ENCODE measurements at regions not wholly inside any gene's neighbourhood (a gene's known extent, or its start where the extent isn't known, plus 50 kb on each side); places are given as distances from the start of the nearest gene placed in this dataset.

- FAIRE-seq (no peak), DNase-seq (ENCODE audit: insufficient read length, low spot score) (no peak)
- TF ChIP-seq POLR2AphosphoS5 (IDR thresholded peaks at IDR 0.05; ENCODE audit: low read depth, low read length) = no peak
- TF ChIP-seq SPI1 (IDR thresholded peaks at IDR 0.05; ENCODE audit: low read depth, low read length) = no peak
- no peak for TF ChIP-seq TAF1 (IDR thresholded peaks at IDR 0.05; ENCODE audit: low read depth, low read length)
- no peak for TF ChIP-seq PAX5 (IDR thresholded peaks at IDR 0.05; ENCODE audit: insufficient read depth, low read length, severe bottlenecking)
- no peak for TF ChIP-seq POU2F2 (IDR thresholded peaks at IDR 0.05; ENCODE audit: low read depth, low read length)
- TF ChIP-seq POLR2A (IDR thresholded peaks at IDR 0.05; ENCODE audit: low read depth, low read length) = no peak
Observed at GRCh38 chr10:108434559-108435252, 1270.2 kb upstream of the SORCS1 start.

- no peak for FAIRE-seq
- TF ChIP-seq POLR2A (IDR thresholded peaks at IDR 0.05; ENCODE audit: low read depth, low read length) (no peak), SPI1 (IDR thresholded peaks at IDR 0.05; ENCODE audit: low read depth, low read length) (no peak), POU2F2 (IDR thresholded peaks at IDR 0.05; ENCODE audit: low read depth, low read length) (no peak), POLR2AphosphoS5 (IDR thresholded peaks at IDR 0.05; ENCODE audit: low read depth, low read length) (no peak), TAF1 (IDR thresholded peaks at IDR 0.05; ENCODE audit: low read depth, low read length) (no peak), PAX5 (IDR thresholded peaks at IDR 0.05; ENCODE audit: insufficient read depth, low read length, severe bottlenecking) (no peak)
- DNase-seq (ENCODE audit: insufficient read length, low spot score) = no peak
Observed at GRCh38 chr10:108427146-108427545, 1262.6 kb upstream of the SORCS1 start.

DNA sequence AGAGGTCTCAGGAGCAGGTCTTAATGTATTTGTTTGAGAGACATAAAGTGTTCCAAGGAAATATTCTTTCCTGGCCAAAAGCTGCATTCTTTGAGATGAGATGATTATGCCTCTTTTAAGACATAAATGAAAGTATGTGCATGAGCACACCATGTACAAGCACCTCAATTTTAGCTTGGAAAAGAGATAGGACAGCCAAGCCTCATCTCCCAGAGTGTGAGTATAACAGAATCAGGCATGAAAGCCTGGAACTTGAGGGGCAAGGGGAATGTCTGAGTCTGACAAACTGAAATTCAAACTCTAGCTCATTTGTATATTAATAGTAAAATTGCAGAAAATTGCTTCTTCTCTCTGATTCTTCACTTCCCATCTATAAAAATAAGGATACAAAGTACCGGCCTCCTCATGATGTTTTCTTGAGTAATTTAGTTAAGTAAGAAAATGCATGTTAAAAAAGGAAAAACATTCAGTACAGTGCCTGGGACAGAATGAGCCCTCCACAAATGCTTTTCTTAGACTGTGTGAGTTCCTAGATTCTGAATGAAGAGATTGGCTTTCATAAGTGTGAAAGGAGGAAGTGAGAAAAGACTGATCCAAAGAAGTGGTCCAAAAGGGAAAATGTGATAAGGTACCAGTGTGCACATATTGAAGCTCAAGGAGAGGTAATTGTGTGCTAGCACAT is 1260.9 kb upstream of the SORCS1 start:
- 0 out of 2 replicates have a peak, but pooled peaks have one; percentile 5 for TF ChIP-seq SPI1 (IDR thresholded peaks at IDR 0.05; ENCODE audit: low read depth, low read length)
- TF ChIP-seq TAF1 (IDR thresholded peaks at IDR 0.05; ENCODE audit: low read depth, low read length) = no peak
- no peak for DNase-seq (ENCODE audit: insufficient read length, low spot score)
- FAIRE-seq = no peak

- DNase-seq (ENCODE audit: insufficient read length, low spot score) (no peak), FAIRE-seq (no peak)
- no peak for TF ChIP-seq PAX5 (IDR thresholded peaks at IDR 0.05; ENCODE audit: insufficient read depth, low read length, severe bottlenecking)
- TF ChIP-seq TAF1 (IDR thresholded peaks at IDR 0.05; ENCODE audit: low read depth, low read length) = no peak
- TF ChIP-seq POLR2A (IDR thresholded peaks at IDR 0.05; ENCODE audit: low read depth, low read length) = no peak
- no peak for TF ChIP-seq POLR2AphosphoS5 (IDR thresholded peaks at IDR 0.05; ENCODE audit: low read depth, low read length)
- no peak for TF ChIP-seq POU2F2 (IDR thresholded peaks at IDR 0.05; ENCODE audit: low read depth, low read length)
- TF ChIP-seq SPI1 (IDR thresholded peaks at IDR 0.05; ENCODE audit: low read depth, low read length) = no peak
Observed at GRCh38 chr10:108424656-108425055, 1260.2 kb upstream of the SORCS1 start.

GRCh38 chr10:108422286-108422685 is 1257.8 kb upstream of the SORCS1 start:
- no peak for DNase-seq (ENCODE audit: insufficient read length, low spot score)
- TF ChIP-seq SPI1 (IDR thresholded peaks at IDR 0.05; ENCODE audit: low read depth, low read length) (no peak), POLR2A (IDR thresholded peaks at IDR 0.05; ENCODE audit: low read depth, low read length) (no peak), PAX5 (IDR thresholded peaks at IDR 0.05; ENCODE audit: insufficient read depth, low read length, severe bottlenecking) (no peak), TAF1 (IDR thresholded peaks at IDR 0.05; ENCODE audit: low read depth, low read length) (no peak), POU2F2 (IDR thresholded peaks at IDR 0.05; ENCODE audit: low read depth, low read length) (no peak), POLR2AphosphoS5 (IDR thresholded peaks at IDR 0.05; ENCODE audit: low read depth, low read length) (no peak)
- no peak for FAIRE-seq

DNA sequence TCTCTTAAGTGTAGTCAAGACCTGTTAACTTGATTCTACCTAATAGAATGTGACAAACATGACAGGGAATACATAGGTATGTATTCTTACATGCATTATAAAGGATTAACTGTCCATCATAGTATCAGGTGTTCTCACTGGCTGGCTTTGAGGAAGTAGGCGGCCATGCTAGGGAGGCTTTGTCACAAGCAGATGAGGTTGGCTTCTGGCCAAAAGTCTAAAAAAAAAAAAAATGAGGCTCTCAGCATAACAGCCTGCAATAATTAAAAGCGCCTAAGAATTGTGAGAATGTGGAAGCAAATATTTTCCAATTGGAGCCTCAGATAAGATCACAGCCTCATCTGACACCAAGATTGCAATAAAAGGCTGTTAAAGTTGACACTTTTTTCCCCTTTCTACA is 1256.8 kb upstream of the SORCS1 start:
- DNase-seq (ENCODE audit: insufficient read length, low spot score) (no peak), FAIRE-seq (no peak)
- TF ChIP-seq POU2F2 (IDR thresholded peaks at IDR 0.05; ENCODE audit: low read depth, low read length) = no peak

DNA sequence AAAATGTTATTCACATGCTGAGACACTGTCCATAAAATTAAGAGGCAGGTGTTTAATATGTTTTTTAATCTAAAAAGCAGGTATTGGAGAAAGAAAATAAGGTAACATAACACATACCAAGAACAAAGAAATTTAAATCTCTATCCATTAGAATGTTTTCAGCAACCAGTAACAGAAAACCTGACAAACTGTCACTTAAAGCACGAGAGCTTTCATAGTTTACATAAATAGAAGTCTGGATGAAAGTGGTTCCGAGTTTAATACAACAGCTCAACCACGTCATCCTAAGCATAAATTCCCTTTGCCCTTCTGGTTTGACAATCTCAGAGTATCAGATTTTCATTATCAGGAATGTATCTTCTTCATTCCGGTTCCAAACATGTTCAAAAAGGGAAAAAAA is 1249.4 kb upstream of the SORCS1 start:
- FAIRE-seq (no peak), DNase-seq (ENCODE audit: insufficient read length, low spot score) (no peak)
- TF ChIP-seq POLR2AphosphoS5 (IDR thresholded peaks at IDR 0.05; ENCODE audit: low read depth, low read length) = no peak
- TF ChIP-seq POU2F2 (IDR thresholded peaks at IDR 0.05; ENCODE audit: low read depth, low read length) = no peak
- TF ChIP-seq POLR2A (IDR thresholded peaks at IDR 0.05; ENCODE audit: low read depth, low read length) = no peak

DNA sequence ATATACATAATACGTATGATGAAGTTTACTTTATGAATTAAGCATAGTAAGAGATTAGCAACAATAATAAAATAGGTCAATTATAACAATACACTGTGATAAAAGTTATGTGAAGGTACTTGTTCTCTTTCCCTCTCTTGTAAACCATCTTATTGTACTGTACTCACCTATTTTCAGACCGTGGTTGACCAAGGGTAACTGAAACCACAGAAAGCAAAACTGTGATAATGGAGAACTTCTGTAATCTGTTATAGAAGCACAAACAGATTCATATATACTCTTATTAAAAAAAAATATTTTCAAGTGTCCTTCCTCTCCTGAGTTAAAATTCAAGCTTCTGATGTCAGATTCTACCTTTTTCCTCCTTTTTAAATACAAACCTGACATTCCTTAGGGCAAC is 1247.8 kb upstream of the SORCS1 start:
- FAIRE-seq (no peak), DNase-seq (ENCODE audit: insufficient read length, low spot score) (no peak)
- TF ChIP-seq PAX5 (IDR thresholded peaks at IDR 0.05; ENCODE audit: insufficient read depth, low read length, severe bottlenecking) = no peak
- TF ChIP-seq TAF1 (IDR thresholded peaks at IDR 0.05; ENCODE audit: low read depth, low read length) = no peak
- TF ChIP-seq POLR2A (IDR thresholded peaks at IDR 0.05; ENCODE audit: low read depth, low read length) = no peak
- TF ChIP-seq SPI1 (IDR thresholded peaks at IDR 0.05; ENCODE audit: low read depth, low read length) = no peak
- TF ChIP-seq POU2F2 (IDR thresholded peaks at IDR 0.05; ENCODE audit: low read depth, low read length) = no peak

DNA sequence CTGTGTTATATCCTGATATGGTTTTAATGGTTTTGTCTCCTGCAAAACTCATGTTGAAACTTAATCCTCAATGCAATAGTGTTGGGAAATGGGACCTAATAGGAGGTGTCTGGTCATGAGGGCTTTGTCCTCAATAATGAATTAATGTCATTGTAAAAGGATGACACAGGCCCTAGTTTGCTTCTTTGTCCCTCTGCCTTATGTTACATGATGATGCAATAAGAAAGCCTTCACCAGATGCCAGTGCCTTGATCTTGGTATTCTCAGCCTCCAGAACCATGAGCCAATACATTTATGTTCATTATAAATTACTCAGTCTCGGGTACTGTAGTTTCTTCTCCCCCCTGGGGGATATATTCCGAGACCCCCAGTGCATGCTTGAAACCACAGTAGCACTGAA is 1247.4 kb upstream of the SORCS1 start:
- no peak for DNase-seq (ENCODE audit: insufficient read length, low spot score)
- TF ChIP-seq POLR2AphosphoS5 (IDR thresholded peaks at IDR 0.05; ENCODE audit: low read depth, low read length) = no peak
- TF ChIP-seq POLR2A (IDR thresholded peaks at IDR 0.05; ENCODE audit: low read depth, low read length) = no peak
- no peak for TF ChIP-seq PAX5 (IDR thresholded peaks at IDR 0.05; ENCODE audit: insufficient read depth, low read length, severe bottlenecking)
- no peak for TF ChIP-seq TAF1 (IDR thresholded peaks at IDR 0.05; ENCODE audit: low read depth, low read length)
- no peak for TF ChIP-seq SPI1 (IDR thresholded peaks at IDR 0.05; ENCODE audit: low read depth, low read length)
- no peak for TF ChIP-seq POU2F2 (IDR thresholded peaks at IDR 0.05; ENCODE audit: low read depth, low read length)
- FAIRE-seq = no peak

- no peak for TF ChIP-seq POU2F2 (IDR thresholded peaks at IDR 0.05; ENCODE audit: low read depth, low read length)
- no peak for TF ChIP-seq TAF1 (IDR thresholded peaks at IDR 0.05; ENCODE audit: low read depth, low read length)
- no peak for TF ChIP-seq POLR2AphosphoS5 (IDR thresholded peaks at IDR 0.05; ENCODE audit: low read depth, low read length)
- TF ChIP-seq POLR2A (IDR thresholded peaks at IDR 0.05; ENCODE audit: low read depth, low read length) = no peak
- no peak for TF ChIP-seq SPI1 (IDR thresholded peaks at IDR 0.05; ENCODE audit: low read depth, low read length)
- no peak for TF ChIP-seq PAX5 (IDR thresholded peaks at IDR 0.05; ENCODE audit: insufficient read depth, low read length, severe bottlenecking)
Observed at GRCh38 chr10:108411206-108411605, 1246.7 kb upstream of the SORCS1 start.

More at GRCh38 chr10:108411206-108411605, 1246.7 kb upstream of the SORCS1 start:
- FAIRE-seq = no peak
- no peak for DNase-seq (ENCODE audit: insufficient read length, low spot score)
